Fibroblast of lung (primary cell): ENCODE measurements at regions not wholly inside any gene's neighbourhood (a gene's known extent, or its start where the extent isn't known, plus 50 kb on each side); places are given as distances from the start of the nearest gene placed in this dataset.

Source experiments
- EZH2 ChIP-seq: IDR thresholded peaks from 2 replicates; pipeline ENCODE4 v1.5.1; 2012; ENCODE audit warnings: low read length, control low read depth, mild to moderate bottlenecking; ENCODE audit errors: missing control alignments
- TF ChIP-seq, protein P1 (sequence below), 2 donors: IDR thresholded peaks in 1 of 2; conservative IDR thresholded peaks in 1 of 2; 1 replicate in 1 of 2; 2 replicates in 1 of 2; pipeline ENCODE4 v1.5.1; 2011 to 2012; ENCODE audit warnings: low read length in 2 of 2, control low read depth in 1 of 2, inconsistent platforms in 1 of 2, low read depth in 1 of 2, mild to moderate bottlenecking in 1 of 2

DNA sequence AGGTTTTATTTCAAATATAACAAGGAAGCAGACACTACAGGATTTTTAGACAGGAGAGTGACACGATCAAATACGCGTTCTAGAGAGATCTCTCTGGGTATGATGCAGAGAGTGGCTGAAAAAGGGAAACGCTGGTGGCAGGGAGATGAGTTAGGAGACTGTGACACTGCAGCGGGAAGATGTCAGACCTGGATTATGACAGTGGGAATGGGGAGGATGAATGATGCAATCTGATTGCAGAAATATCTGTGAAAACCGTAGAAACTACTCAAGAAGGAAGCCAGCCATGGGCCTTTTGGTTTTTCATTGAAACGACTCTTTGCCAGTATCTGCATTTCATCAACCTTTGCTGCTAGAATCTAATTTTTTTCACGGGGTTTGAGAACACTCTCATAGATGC, 157.9 kb downstream of the FAM43A start:
- TF ChIP-seq, protein P1, sequence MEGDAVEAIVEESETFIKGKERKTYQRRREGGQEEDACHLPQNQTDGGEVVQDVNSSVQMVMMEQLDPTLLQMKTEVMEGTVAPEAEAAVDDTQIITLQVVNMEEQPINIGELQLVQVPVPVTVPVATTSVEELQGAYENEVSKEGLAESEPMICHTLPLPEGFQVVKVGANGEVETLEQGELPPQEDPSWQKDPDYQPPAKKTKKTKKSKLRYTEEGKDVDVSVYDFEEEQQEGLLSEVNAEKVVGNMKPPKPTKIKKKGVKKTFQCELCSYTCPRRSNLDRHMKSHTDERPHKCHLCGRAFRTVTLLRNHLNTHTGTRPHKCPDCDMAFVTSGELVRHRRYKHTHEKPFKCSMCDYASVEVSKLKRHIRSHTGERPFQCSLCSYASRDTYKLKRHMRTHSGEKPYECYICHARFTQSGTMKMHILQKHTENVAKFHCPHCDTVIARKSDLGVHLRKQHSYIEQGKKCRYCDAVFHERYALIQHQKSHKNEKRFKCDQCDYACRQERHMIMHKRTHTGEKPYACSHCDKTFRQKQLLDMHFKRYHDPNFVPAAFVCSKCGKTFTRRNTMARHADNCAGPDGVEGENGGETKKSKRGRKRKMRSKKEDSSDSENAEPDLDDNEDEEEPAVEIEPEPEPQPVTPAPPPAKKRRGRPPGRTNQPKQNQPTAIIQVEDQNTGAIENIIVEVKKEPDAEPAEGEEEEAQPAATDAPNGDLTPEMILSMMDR (conservative IDR thresholded peaks at IDR 0.05 in 1 of 2, IDR thresholded peaks at IDR 0.05 in 1 of 2; ENCODE audit: low read depth in 1 of 2, low read length in 2 of 2) = no peak
- no peak for TF ChIP-seq EZH2
